K562 (cell line): ENCODE measurements at regions not wholly inside any gene's neighbourhood (a gene's known extent, or its start where the extent isn't known, plus 50 kb on each side); places are given as distances from the start of the nearest gene placed in this dataset.

ENCODE experiments used
- ATF1 ChIP-seq, 2 experiments: fragments of 450-650 bp in 1 of 2; IDR thresholded peaks; 2 replicates each; pipeline ENCODE4 v1.6.1; 2016; ENCODE audit warnings: missing compliant biosample characterization in 1 of 2, missing genetic modification characterization in 1 of 2
- BACH1 ChIP-seq: fragments of 200-800 bp; sonication (Bioruptor generic); IDR thresholded peaks from 2 replicates; pipeline ENCODE4 v1.6.1; 2016; ENCODE audit warnings: missing genetic modification characterization, missing compliant biosample characterization
- CTCF ChIP-seq, 3 experiments: IDR thresholded peaks in 2 of 3; conservative IDR thresholded peaks in 1 of 3; 2 replicates each; pipeline ENCODE4 v1.5.1; 2011 to 2012; ENCODE audit warnings: low read length in 3 of 3, mild to moderate bottlenecking in 3 of 3, control low read depth in 2 of 3, improper control_type of control experiment in 1 of 3, inconsistent platforms in 1 of 3, low read depth in 1 of 3, mixed read lengths in 1 of 3, moderate library complexity in 1 of 3; ENCODE audit not compliant: insufficient read depth in 2 of 3
- MAZ ChIP-seq, 2 experiments: fragments of 450-650 bp in 1 of 2; sonication (generic) in 1 of 2; formaldehyde crosslinking; IDR thresholded peaks in 1 of 2; conservative IDR thresholded peaks in 1 of 2; 2 replicates each; pipeline versions ENCODE4 v1.4.0 to v1.5.0; 2020; ENCODE audit warnings: mild to moderate bottlenecking in 1 of 2, missing genetic modification reagents in 1 of 2
- POLR2A ChIP-seq: fragments of 450-650 bp; conservative IDR thresholded peaks from 2 replicates; pipeline ENCODE4 v1.6.1; 2016
- POLR2AphosphoS5 ChIP-seq: IDR thresholded peaks from 2 replicates; pipeline ENCODE4 v1.6.1; 2011; ENCODE audit warnings: mild to moderate bottlenecking, low read depth, low read length, moderate library complexity; ENCODE audit not compliant: control insufficient read depth, insufficient read depth
- TAF1 ChIP-seq: IDR thresholded peaks from 2 replicates; pipeline ENCODE4 v1.6.1; 2011; ENCODE audit warnings: mild to moderate bottlenecking, low read length, moderate library complexity; ENCODE audit not compliant: insufficient read depth, control insufficient read depth, severe bottlenecking; ENCODE audit errors: extremely low read depth
- TCF7L2 ChIP-seq: fragments of 150-350 bp; IDR thresholded peaks from 2 replicates; pipeline ENCODE4 v1.6.1; 2016; ENCODE audit warnings: low read depth, mild to moderate bottlenecking, low read length, moderate library complexity
- ZBTB26 ChIP-seq: fragments of 450-650 bp; formaldehyde crosslinking; IDR thresholded peaks from 2 replicates; pipeline ENCODE4 v1.4.0; 2022; ENCODE audit warnings: missing genetic modification characterization
- ZFP30 ChIP-seq: fragments of 250-450 bp; sonication (Bioruptor Pico); IDR thresholded peaks from 2 replicates; pipeline ENCODE4 v1.8.0; 2022; ENCODE audit warnings: moderate library complexity, mild to moderate bottlenecking, inconsistent platforms, borderline replicate concordance
- ZKSCAN3 ChIP-seq: fragments of 250-450 bp; sonication (Bioruptor Pico); IDR thresholded peaks from 2 replicates; pipeline ENCODE4 v1.4.0; 2020
- ZNF143 ChIP-seq: sonication (generic); formaldehyde crosslinking; IDR thresholded peaks from 2 replicates; pipeline ENCODE4 v1.9.0; 2022; ENCODE audit warnings: mild to moderate bottlenecking, missing genetic modification reagents
- ZNF561 ChIP-seq: fragments of 450-650 bp; formaldehyde crosslinking; conservative IDR thresholded peaks from 2 replicates; pipeline ENCODE4 v1.4.0; 2020; ENCODE audit warnings: mild to moderate bottlenecking, moderate library complexity

- TF ChIP-seq POLR2AphosphoS5 (no peak), POLR2A (no peak), ZBTB26 (no peak), ZNF561 (CRISPR knock-in tag) (no peak), ZKSCAN3 (CRISPR knock-in tag) (no peak), ATF1 (CRISPR knock-in tag; IDR thresholded peaks at IDR 0.05) (no peak), ATF1 (tag; IDR thresholded peaks at IDR 0.05) (no peak), CTCF (IDR thresholded peaks at IDR 0.05 in 2 of 3, conservative IDR thresholded peaks at IDR 0.05 in 1 of 3; ENCODE audit: insufficient read depth in 2 of 3, low read depth in 1 of 3, low read length in 3 of 3) (no peak), BACH1 (tag) (no peak), TAF1 (no peak), TCF7L2 (no peak), MAZ (CRISPR knock-in tag; conservative IDR thresholded peaks at IDR 0.05 in 1 of 2, IDR thresholded peaks at IDR 0.05 in 1 of 2) (no peak), ZFP30 (CRISPR knock-in tag) (no peak), ZNF143 (CRISPR knock-in tag) (no peak)
Observed at GRCh38 chr1:72936151-72936740, 653.9 kb upstream of the NEGR1 start.
